ENCODE measurements at regions not wholly inside any gene's neighbourhood (a gene's known extent, or its start where the extent isn't known, plus 50 kb on each side); places are given as distances from the start of the nearest gene placed in this dataset.

GRCh38 chr1:228685081-228685660, 50.1 kb upstream of the RHOU start:
- no peaks in the 10 kb centered on the region for H3K36me3 ChIP-seq (ENCODE audit: control insufficient read depth, insufficient read depth, low read length)
- Mint-ChIP-seq H3K27me3 (ENCODE audit: insufficient read depth, unreplicated experiment) (peaks cover 3% of the 10 kb centered on the region), H3K4me1 (ENCODE audit: low read depth, unreplicated experiment) (no peaks in the 10 kb centered on the region), H3K4me3 (ENCODE audit: unreplicated experiment) (no peak overlapping the region), H3K9me3 (ENCODE audit: unreplicated experiment) (no peaks in the 10 kb centered on the region), H3K27ac (ENCODE audit: unreplicated experiment) (no peak overlapping the region), H3K36me3 (ENCODE audit: insufficient read depth, unreplicated experiment) (no peaks in the 10 kb centered on the region)
- CTCF ChIA-PET, result no interaction called here
- no TSS peak for BruUV-seq (replicated peaks)
- H3K27me3 ChIP-seq (replicated peaks; ENCODE audit: control insufficient read depth, insufficient read depth, low read length), result no peaks in the 10 kb centered on the region
- no peak for TF ChIP-seq CTCF (IDR thresholded peaks at IDR 0.05; ENCODE audit: insufficient read depth in 1 of 2, low read depth in 1 of 2, low read length in 1 of 2, severe bottlenecking in 1 of 2, unreplicated experiment in 1 of 2)
- H3K4me1 ChIP-seq, result no peaks in the 10 kb centered on the region
- POLR2A ChIA-PET, result no interaction called here
- H3K4me3 ChIP-seq (ENCODE audit: low read depth, low read length), result no peak overlapping the region
- no peak for DNase-seq
- no peaks in the 10 kb centered on the region for H3K9me3 ChIP-seq
- intact Hi-C loops (cut with micrococcal nuclease; ENCODE audit: unreplicated experiment), result no loop called here

Data from Caco-2 (cell line).